IMR-90 (cell line): ENCODE measurements at regions not wholly inside any gene's neighbourhood (a gene's known extent, or its start where the extent isn't known, plus 50 kb on each side); places are given as distances from the start of the nearest gene placed in this dataset.

ENCODE experiments used
- ATAC-seq: fragments of 200-7000 bp; cut with Tn5 transposase; 2 replicates; pipeline ENCODE4 v1.9.1; 2020; ENCODE audit warnings: low read depth, mild to moderate bottlenecking, moderate library complexity
- BruUV-seq: library from RNA; stranded (reverse); fragments of 400-500 nt; replicated peaks from 2 replicates; lab custom pipeline; 2021; lab: Mats Ljungman, UMichigan
- CTCF ChIA-PET: fragments of 300-600 bp; formaldehyde crosslinking; extraction: SDS; loops from one replicate; lab custom pipeline; 2021; ENCODE audit warnings: antibody characterized with exemption; lab: Yijun Ruan, JAX
- POLR2A ChIA-PET: fragments of 300-600 bp; sonication (Branson Sonifier 250); formaldehyde crosslinking; loops from one replicate; lab custom pipeline; 2022; ENCODE audit warnings: antibody characterized with exemption; ENCODE audit not compliant: unreplicated experiment; lab: Charles Lee
- DNase-seq: peaks from one replicate; pipeline ENCODE4 v3.0.0; 2013
- H2AFZ ChIP-seq: replicated peaks from 2 replicates; pipeline ENCODE3; 2013; ENCODE audit warnings: low read length, mild to moderate bottlenecking; ENCODE audit not compliant: poor library complexity
- H2AK5ac ChIP-seq: 2 replicates; pipeline ENCODE4 v1.6.1; 2013; ENCODE audit warnings: low read depth, low read length, inconsistent platforms
- H2AK9ac ChIP-seq: replicated peaks from 2 replicates; pipeline ENCODE3; 2013; ENCODE audit warnings: mild to moderate bottlenecking, low read depth, low read length, moderate library complexity; ENCODE audit not compliant: poor library complexity
- H2BK120ac ChIP-seq: 2 replicates; pipeline ENCODE4 v1.6.1; 2013; ENCODE audit warnings: low read depth, low read length, inconsistent platforms
- H2BK15ac ChIP-seq: 3 replicates; pipeline ENCODE4 v1.6.1; 2013; ENCODE audit warnings: low read depth, low read length, inconsistent platforms
- H2BK20ac ChIP-seq: 2 replicates; pipeline ENCODE4 v1.6.1; 2013; ENCODE audit warnings: low read depth, mild to moderate bottlenecking, inconsistent platforms, low read length, moderate library complexity
- H2BK5ac ChIP-seq: 2 replicates; pipeline ENCODE4 v1.6.1; 2013; ENCODE audit warnings: mild to moderate bottlenecking, low read depth, low read length, inconsistent platforms; ENCODE audit not compliant: poor library complexity, severe bottlenecking
- H3K14ac ChIP-seq: replicated peaks from 2 replicates; pipeline ENCODE4 v1.6.1; 2013; ENCODE audit warnings: low read depth, low read length, inconsistent platforms
- H3K18ac ChIP-seq: 2 replicates; pipeline ENCODE4 v1.6.1; 2013; ENCODE audit warnings: low read depth, low read length, control low read depth
- H3K23ac ChIP-seq: 2 replicates; pipeline ENCODE4 v1.6.1; 2013; ENCODE audit warnings: low read depth, low read length, inconsistent platforms
- H3K27ac ChIP-seq: 2 replicates; pipeline ENCODE4 v1.5.1; 2013; ENCODE audit warnings: mild to moderate bottlenecking, control low read depth, low read length; ENCODE audit not compliant: insufficient read depth
- H3K27me3 ChIP-seq: 2 replicates; pipeline ENCODE4 v1.6.1; 2013; ENCODE audit warnings: low read length; ENCODE audit not compliant: control insufficient read depth, insufficient read depth
- H3K36me3 ChIP-seq: 2 replicates; pipeline ENCODE4 v1.6.1; 2013; ENCODE audit warnings: low read length, mixed read lengths; ENCODE audit not compliant: control insufficient read depth, insufficient read depth
- H3K4ac ChIP-seq: 2 replicates; pipeline ENCODE4 v1.6.1; 2013; ENCODE audit warnings: low read depth, low read length, inconsistent platforms
- H3K4me1 ChIP-seq: 2 replicates; pipeline ENCODE4 v1.6.1; 2013; ENCODE audit warnings: low read length, mixed read lengths; ENCODE audit not compliant: control insufficient read depth, insufficient read depth
- H3K4me2 ChIP-seq: 2 replicates; pipeline ENCODE4 v1.6.1; 2013; ENCODE audit warnings: low read depth, mild to moderate bottlenecking, control low read depth, low read length, moderate library complexity
- H3K4me3 ChIP-seq: 2 replicates; pipeline ENCODE4 v1.5.1; 2013; ENCODE audit warnings: low read depth, mild to moderate bottlenecking, control low read depth, low read length, moderate library complexity; ENCODE audit not compliant: insufficient read depth
- H3K56ac ChIP-seq: 2 replicates; pipeline ENCODE4 v1.6.1; 2013; ENCODE audit warnings: low read length, inconsistent platforms; ENCODE audit not compliant: insufficient read depth; ENCODE audit errors: extremely low read depth
- H3K79me1 ChIP-seq, 2 experiments: 2 replicates each; pipeline ENCODE4 v1.6.1; 2013; ENCODE audit warnings: low read length in 2 of 2, inconsistent platforms in 1 of 2, low read depth in 1 of 2
- H3K9ac ChIP-seq: 2 replicates; pipeline ENCODE4 v1.6.1; 2013; ENCODE audit warnings: low read depth, low read length, control low read depth
- H3K9me1 ChIP-seq: 2 replicates; pipeline ENCODE4 v1.6.1; 2013; ENCODE audit warnings: low read length, inconsistent platforms; ENCODE audit not compliant: insufficient read depth
- H3K9me3 ChIP-seq: 2 replicates; pipeline ENCODE4 v1.6.1; 2013; ENCODE audit warnings: low read length; ENCODE audit not compliant: control insufficient read depth, insufficient read depth
- H4K20me1 ChIP-seq: 2 replicates; pipeline ENCODE4 v1.6.1; 2013; ENCODE audit warnings: low read length, inconsistent platforms; ENCODE audit not compliant: insufficient read depth
- H4K5ac ChIP-seq: 2 replicates; pipeline ENCODE4 v1.6.1; 2013; ENCODE audit warnings: mild to moderate bottlenecking, low read depth, low read length, control low read depth
- H4K8ac ChIP-seq, 2 experiments: 2 replicates each; pipeline ENCODE4 v1.6.1; 2013; ENCODE audit warnings: low read depth in 2 of 2, low read length in 2 of 2, control low read depth in 1 of 2, inconsistent platforms in 1 of 2
- H4K91ac ChIP-seq: 2 replicates; pipeline ENCODE4 v1.6.1; 2013; ENCODE audit warnings: low read depth, low read length, inconsistent platforms; ENCODE audit not compliant: insufficient read depth
- BHLHE40 ChIP-seq: fragments of 150-350 bp; IDR thresholded peaks from 2 replicates; pipeline ENCODE4 v1.6.1; 2016; ENCODE audit warnings: mild to moderate bottlenecking, low read depth, low read length
- CEBPB ChIP-seq: IDR thresholded peaks from 2 replicates; pipeline ENCODE4 v1.6.1; 2012; ENCODE audit warnings: low read depth, low read length, improper control_type of control experiment
- CHD1 ChIP-seq: IDR thresholded peaks from 2 replicates; pipeline ENCODE4 v1.6.1; 2012; ENCODE audit warnings: low read depth, low read length, improper control_type of control experiment
- FOS ChIP-seq: fragments of 150-350 bp; IDR thresholded peaks from 2 replicates; pipeline ENCODE4 v1.6.1; 2016; ENCODE audit warnings: low read depth, low read length
- MAFK ChIP-seq: IDR thresholded peaks from 2 replicates; pipeline ENCODE4 v1.6.1; 2012; ENCODE audit warnings: low read depth, low read length, improper control_type of control experiment
- MAZ ChIP-seq: IDR thresholded peaks from 2 replicates; pipeline ENCODE4 v1.6.1; 2012; ENCODE audit warnings: low read depth, mild to moderate bottlenecking, low read length, improper control_type of control experiment, moderate library complexity, borderline replicate concordance
- MXI1 ChIP-seq: IDR thresholded peaks from 2 replicates; pipeline ENCODE4 v1.6.1; 2012; ENCODE audit warnings: low read depth, mild to moderate bottlenecking, low read length, moderate library complexity, borderline replicate concordance
- NFE2L2 ChIP-seq: fragments of 150-350 bp; IDR thresholded peaks from 2 replicates; pipeline ENCODE4 v1.6.1; 2016; ENCODE audit warnings: low read depth, mild to moderate bottlenecking, low read length
- POLR2A ChIP-seq: IDR thresholded peaks from 2 replicates; pipeline ENCODE4 v1.6.1; 2012; ENCODE audit warnings: mild to moderate bottlenecking, low read depth, low read length
- RAD21 ChIP-seq: IDR thresholded peaks from 2 replicates; pipeline ENCODE4 v1.6.1; 2012; ENCODE audit warnings: low read length, improper control_type of control experiment
- RCOR1 ChIP-seq: IDR thresholded peaks from 2 replicates; pipeline ENCODE4 v1.6.1; 2012; ENCODE audit warnings: mild to moderate bottlenecking, low read length, improper control_type of control experiment; ENCODE audit not compliant: insufficient replicate concordance
- RFX5 ChIP-seq: IDR thresholded peaks from 2 replicates; pipeline ENCODE4 v1.8.0; 2012; ENCODE audit warnings: low read depth, mild to moderate bottlenecking, low read length, moderate library complexity
- SMC3 ChIP-seq: fragments of 150-350 bp; IDR thresholded peaks from 2 replicates; pipeline ENCODE4 v1.6.1; 2016; ENCODE audit warnings: low read depth, mild to moderate bottlenecking, antibody characterized with exemption, low read length, moderate library complexity
- WGBS, 2 experiments: methylation state at CpG; one replicate each; pipeline versions ENCODE4 v1.1.5 to v1.1.7; 2013; ENCODE audit warnings: missing lambda C conversion rate in 2 of 2; ENCODE audit not compliant: insufficient read length in 1 of 2; ENCODE audit errors: extremely low coverage in 2 of 2; 5-methylcytosine and 5-hydroxymethylcytosine counted together
- dilution Hi-C: fragments of 300-500 bp; cut with HindIII; formaldehyde crosslinking; loops from one replicate; pipeline ENCODE4 v1.14.3; 2018; ENCODE audit warnings: low sequenced_read_pairs; ENCODE audit not compliant: unreplicated experiment
- in situ Hi-C: fragments of 300-500 bp; cut with MboI; formaldehyde crosslinking; loops from 3 replicates; pipeline ENCODE4 v1.14.3; 2019; ENCODE audit warnings: low sequenced_read_pairs, inconsistent platforms, mixed read lengths
- intact Hi-C: fragments of 100-400 bp; cut with micrococcal nuclease; formaldehyde crosslinking; loops from 2 replicates; pipeline ENCODE4 v1.10.0; 2022
- TF ChIP-seq, protein P1 (sequence below): fragments of 150-350 bp; IDR thresholded peaks from 2 replicates; pipeline ENCODE4 v1.6.1; 2017; ENCODE audit warnings: mild to moderate bottlenecking, antibody characterized with exemption, low read length, low read depth
- TF ChIP-seq, protein P2 (sequence below): conservative IDR thresholded peaks from 2 replicates; pipeline ENCODE4 v1.5.1; 2012; ENCODE audit warnings: mild to moderate bottlenecking, low read depth, low read length, improper control_type of control experiment
- TF ChIP-seq, protein P3 (sequence below): fragments of 150-350 bp; IDR thresholded peaks from 2 replicates; pipeline ENCODE4 v1.6.1; 2016; ENCODE audit warnings: low read depth, mild to moderate bottlenecking, low read length, moderate library complexity, borderline replicate concordance

DNA sequence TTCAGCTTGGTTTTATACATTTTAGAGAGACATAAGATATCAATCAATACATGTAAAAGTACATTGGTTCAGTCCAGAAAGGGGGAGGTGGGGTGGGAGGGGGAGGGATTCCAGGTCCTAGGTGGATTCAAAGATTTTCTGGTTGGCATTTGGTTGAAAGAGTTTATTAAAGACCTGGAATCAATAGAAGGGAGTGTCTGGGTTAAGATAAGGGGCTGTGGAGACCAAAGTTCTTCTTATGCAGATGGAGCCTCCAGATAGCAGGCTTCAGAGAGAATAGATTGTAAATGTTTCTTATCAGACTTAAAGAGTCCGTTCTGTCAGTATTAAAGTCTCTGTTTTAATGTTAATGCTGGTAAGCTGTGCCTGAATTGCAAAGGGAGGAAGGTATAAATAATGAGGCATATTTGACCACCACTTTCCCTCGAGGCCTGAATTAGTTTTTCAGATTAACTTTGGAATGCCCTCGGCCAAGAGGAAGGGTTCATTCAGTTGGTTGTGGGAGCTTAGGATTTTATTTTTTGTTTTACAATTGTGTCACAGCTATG is 169.9 kb downstream of the AASDH start:
- no CpG with 5 or more reads among the region's 3 CpGs for WGBS, 2 experiments
- CTCF ChIA-PET: no interaction called here

More for the DNA sequence above, 169.9 kb downstream of the AASDH start:
- Histone ChIP-seq H3K9me3 (no peaks in the 10 kb centered on the region), H3K27me3 (no peaks in the 10 kb centered on the region), H3K27ac (no peak overlapping the region), H2BK5ac (no peak overlapping the region), H2BK120ac (no peak overlapping the region), H3K36me3 (no peaks in the 10 kb centered on the region), H2AFZ (no peak overlapping the region), H3K4me2 (no peak overlapping the region), H3K4me1 (no peaks in the 10 kb centered on the region), H4K8ac (no peak overlapping the region), H2BK15ac (no peak overlapping the region), H3K4ac (no peak overlapping the region), H3K4me3 (no peak overlapping the region), H3K9me1 (no peaks in the 10 kb centered on the region), H3K18ac (no peak overlapping the region), H3K14ac (no peak overlapping the region), H3K79me1 (no peaks in the 10 kb centered on the region), H4K91ac (no peak overlapping the region), H2AK5ac (no peak overlapping the region), H2AK9ac (no peak overlapping the region), H4K5ac (no peak overlapping the region), H3K9ac (no peak overlapping the region), H4K20me1 (no peaks in the 10 kb centered on the region), H3K56ac (no peak overlapping the region), H3K23ac (no peak overlapping the region), H2BK20ac (no peak overlapping the region)
- intact Hi-C loops (no loop called here), dilution Hi-C loops (no loop called here), in situ Hi-C loops (no loop called here)
- POLR2A ChIA-PET: no interaction called here
- DNase-seq (no peak), ATAC-seq (no peak)
- TF ChIP-seq, protein P1, sequence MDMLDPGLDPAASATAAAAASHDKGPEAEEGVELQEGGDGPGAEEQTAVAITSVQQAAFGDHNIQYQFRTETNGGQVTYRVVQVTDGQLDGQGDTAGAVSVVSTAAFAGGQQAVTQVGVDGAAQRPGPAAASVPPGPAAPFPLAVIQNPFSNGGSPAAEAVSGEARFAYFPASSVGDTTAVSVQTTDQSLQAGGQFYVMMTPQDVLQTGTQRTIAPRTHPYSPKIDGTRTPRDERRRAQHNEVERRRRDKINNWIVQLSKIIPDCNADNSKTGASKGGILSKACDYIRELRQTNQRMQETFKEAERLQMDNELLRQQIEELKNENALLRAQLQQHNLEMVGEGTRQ: no peak
- TF ChIP-seq POLR2A (no peak), CHD1 (no peak), FOS (no peak), BHLHE40 (no peak), SMC3 (no peak), CEBPB (no peak), MAZ (no peak), RFX5 (no peak), RCOR1 (no peak), MAFK (no peak), MXI1 (no peak), NFE2L2 (no peak), RAD21 (no peak)
- TF ChIP-seq, protein P2, sequence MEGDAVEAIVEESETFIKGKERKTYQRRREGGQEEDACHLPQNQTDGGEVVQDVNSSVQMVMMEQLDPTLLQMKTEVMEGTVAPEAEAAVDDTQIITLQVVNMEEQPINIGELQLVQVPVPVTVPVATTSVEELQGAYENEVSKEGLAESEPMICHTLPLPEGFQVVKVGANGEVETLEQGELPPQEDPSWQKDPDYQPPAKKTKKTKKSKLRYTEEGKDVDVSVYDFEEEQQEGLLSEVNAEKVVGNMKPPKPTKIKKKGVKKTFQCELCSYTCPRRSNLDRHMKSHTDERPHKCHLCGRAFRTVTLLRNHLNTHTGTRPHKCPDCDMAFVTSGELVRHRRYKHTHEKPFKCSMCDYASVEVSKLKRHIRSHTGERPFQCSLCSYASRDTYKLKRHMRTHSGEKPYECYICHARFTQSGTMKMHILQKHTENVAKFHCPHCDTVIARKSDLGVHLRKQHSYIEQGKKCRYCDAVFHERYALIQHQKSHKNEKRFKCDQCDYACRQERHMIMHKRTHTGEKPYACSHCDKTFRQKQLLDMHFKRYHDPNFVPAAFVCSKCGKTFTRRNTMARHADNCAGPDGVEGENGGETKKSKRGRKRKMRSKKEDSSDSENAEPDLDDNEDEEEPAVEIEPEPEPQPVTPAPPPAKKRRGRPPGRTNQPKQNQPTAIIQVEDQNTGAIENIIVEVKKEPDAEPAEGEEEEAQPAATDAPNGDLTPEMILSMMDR: no peak
- TF ChIP-seq, protein P3, sequence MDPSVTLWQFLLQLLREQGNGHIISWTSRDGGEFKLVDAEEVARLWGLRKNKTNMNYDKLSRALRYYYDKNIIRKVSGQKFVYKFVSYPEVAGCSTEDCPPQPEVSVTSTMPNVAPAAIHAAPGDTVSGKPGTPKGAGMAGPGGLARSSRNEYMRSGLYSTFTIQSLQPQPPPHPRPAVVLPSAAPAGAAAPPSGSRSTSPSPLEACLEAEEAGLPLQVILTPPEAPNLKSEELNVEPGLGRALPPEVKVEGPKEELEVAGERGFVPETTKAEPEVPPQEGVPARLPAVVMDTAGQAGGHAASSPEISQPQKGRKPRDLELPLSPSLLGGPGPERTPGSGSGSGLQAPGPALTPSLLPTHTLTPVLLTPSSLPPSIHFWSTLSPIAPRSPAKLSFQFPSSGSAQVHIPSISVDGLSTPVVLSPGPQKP: no peak
- no TSS peak for BruUV-seq
